Ascending aorta (tissue), 2 donors: ENCODE measurements at regions not wholly inside any gene's neighbourhood (a gene's known extent, or its start where the extent isn't known, plus 50 kb on each side); places are given as distances from the start of the nearest gene placed in this dataset.

ENCODE experiments used
- DNase-seq, 2 donors: peaks; one replicate each; pipeline ENCODE4 v3.0.0-alpha.2; 2019; ENCODE audit warnings: low spot score in 2 of 2
- H3K27ac ChIP-seq, 2 donors: fragments of 200-600 bp; sonication (generic); one replicate each; pipeline ENCODE4 v1.5.1; 2016 to 2017; ENCODE audit warnings: mild to moderate bottlenecking in 1 of 2
- H3K27me3 ChIP-seq: fragments of 200-600 bp; sonication (generic); one replicate; pipeline ENCODE4 v1.5.1; 2017
- H3K36me3 ChIP-seq, 2 donors: fragments of 200-600 bp; sonication (generic); one replicate each; pipeline ENCODE4 v1.5.1; 2016
- H3K4me1 ChIP-seq, 2 donors: fragments of 200-600 bp; sonication (generic); one replicate each; pipeline ENCODE4 v1.5.1; 2016 to 2017; ENCODE audit warnings: mild to moderate bottlenecking in 1 of 2
- H3K4me3 ChIP-seq, 2 donors: fragments of 200-600 bp; sonication (generic); one replicate each; pipeline ENCODE4 v1.5.1; 2016 to 2017; ENCODE audit warnings: mild to moderate bottlenecking in 1 of 2
- H3K9me3 ChIP-seq, 2 donors: fragments of 200-600 bp; sonication (generic); one replicate each; pipeline ENCODE4 v1.5.1; 2016
- intact Hi-C: fragments of 100-400 bp; cut with DNase I; formaldehyde crosslinking; loops from one replicate; pipeline ENCODE4 v1.15.1; 2023
- TF ChIP-seq, protein P1 (sequence below), 3 experiments: fragments of 200-600 bp in 2 of 3; fragments of 450-650 bp in 1 of 3; sonication (generic) in 2 of 3; IDR thresholded peaks; one replicate each; pipeline ENCODE4 v1.5.1; 2016 to 2019; ENCODE audit warnings: antibody characterized with exemption in 3 of 3, mild to moderate bottlenecking in 1 of 3, moderate library complexity in 1 of 3

DNA sequence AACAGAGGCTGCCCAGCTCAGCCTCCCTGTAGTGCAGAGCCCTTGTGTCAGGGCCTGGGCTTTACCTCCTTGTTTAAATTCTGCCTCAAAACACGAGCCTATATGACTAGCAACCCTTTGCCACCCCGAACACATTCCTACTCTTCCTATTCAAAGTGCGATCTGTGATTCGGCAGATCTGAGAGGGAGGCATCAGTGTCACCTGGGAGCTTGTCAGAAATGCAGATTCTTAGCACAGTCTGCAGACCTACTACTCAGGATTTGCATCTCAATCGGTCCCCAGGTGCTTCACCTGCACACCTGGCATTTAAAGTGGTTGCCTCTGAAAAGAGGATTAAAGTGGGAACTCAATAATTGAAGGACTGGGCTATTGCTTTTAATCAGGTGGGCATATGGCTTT is 273.2 kb upstream of the TOPAZ1 start:
- Histone ChIP-seq H3K27ac (no peak overlapping the region), H3K36me3 (no peaks in the 10 kb centered on the region), H3K4me3 (no peak overlapping the region), H3K9me3 (no peaks in the 10 kb centered on the region), H3K4me1 (no peaks in the 10 kb centered on the region), H3K27me3 (no peaks in the 10 kb centered on the region)
- TF ChIP-seq, protein P1, sequence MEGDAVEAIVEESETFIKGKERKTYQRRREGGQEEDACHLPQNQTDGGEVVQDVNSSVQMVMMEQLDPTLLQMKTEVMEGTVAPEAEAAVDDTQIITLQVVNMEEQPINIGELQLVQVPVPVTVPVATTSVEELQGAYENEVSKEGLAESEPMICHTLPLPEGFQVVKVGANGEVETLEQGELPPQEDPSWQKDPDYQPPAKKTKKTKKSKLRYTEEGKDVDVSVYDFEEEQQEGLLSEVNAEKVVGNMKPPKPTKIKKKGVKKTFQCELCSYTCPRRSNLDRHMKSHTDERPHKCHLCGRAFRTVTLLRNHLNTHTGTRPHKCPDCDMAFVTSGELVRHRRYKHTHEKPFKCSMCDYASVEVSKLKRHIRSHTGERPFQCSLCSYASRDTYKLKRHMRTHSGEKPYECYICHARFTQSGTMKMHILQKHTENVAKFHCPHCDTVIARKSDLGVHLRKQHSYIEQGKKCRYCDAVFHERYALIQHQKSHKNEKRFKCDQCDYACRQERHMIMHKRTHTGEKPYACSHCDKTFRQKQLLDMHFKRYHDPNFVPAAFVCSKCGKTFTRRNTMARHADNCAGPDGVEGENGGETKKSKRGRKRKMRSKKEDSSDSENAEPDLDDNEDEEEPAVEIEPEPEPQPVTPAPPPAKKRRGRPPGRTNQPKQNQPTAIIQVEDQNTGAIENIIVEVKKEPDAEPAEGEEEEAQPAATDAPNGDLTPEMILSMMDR (IDR thresholded peaks at IDR 0.05) = no peak
- no peak for DNase-seq
- intact Hi-C loops = no loop called here

DNA sequence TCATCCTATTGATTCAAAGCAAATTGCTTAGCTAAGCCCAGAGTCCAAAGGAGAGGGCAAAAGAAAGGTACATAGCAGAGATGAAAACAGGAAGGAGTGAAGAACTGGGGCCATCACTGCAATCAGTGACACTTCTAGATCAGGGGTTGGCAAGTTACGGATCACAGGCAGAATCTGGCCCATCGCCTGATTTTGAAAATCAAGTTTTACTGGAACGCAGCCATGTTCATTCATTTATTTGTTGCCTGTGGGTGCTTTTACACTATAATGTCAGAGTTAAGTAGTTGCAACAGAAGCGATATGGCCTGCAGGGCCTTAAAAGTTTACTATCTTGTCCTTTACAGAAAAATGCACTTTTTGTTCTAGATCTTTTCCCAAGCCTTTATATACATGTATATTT is 271.7 kb upstream of the TOPAZ1 start:
- no peak overlapping the region for H3K4me3 ChIP-seq
- no peak for DNase-seq
- no peaks in the 10 kb centered on the region for H3K9me3 ChIP-seq
- H3K27me3 ChIP-seq = no peaks in the 10 kb centered on the region
- intact Hi-C loops = no loop called here
- no peaks in the 10 kb centered on the region for H3K36me3 ChIP-seq
- TF ChIP-seq, protein P1 (IDR thresholded peaks at IDR 0.05) = no peak
- H3K27ac ChIP-seq = no peak overlapping the region
- no peaks in the 10 kb centered on the region for H3K4me1 ChIP-seq

DNA sequence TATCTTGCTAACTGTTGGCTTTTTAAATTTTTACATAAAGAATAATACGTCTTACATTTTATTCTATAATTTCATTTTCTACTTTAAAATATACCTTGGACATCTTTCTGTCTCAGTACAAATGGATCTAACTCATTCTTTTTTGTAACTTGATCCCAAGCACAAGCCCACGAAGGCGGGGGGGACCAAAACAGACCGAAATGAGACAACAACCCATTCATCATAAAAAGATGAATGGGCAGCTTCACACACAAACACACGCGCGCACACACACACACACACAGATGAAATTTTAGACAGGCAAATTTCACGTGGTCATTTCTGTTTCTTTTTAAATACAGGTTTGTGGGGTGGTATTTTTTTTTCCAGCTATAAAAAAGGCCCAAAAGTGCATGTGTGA is 271.3 kb upstream of the TOPAZ1 start:
- H3K27me3 ChIP-seq = no peaks in the 10 kb centered on the region
- no peaks in the 10 kb centered on the region for H3K4me1 ChIP-seq
- TF ChIP-seq, protein P1 (IDR thresholded peaks at IDR 0.05) = no peak
- intact Hi-C loops = no loop called here
- no peaks in the 10 kb centered on the region for H3K9me3 ChIP-seq
- no peaks in the 10 kb centered on the region for H3K36me3 ChIP-seq
- DNase-seq = no peak
- no peak overlapping the region for H3K4me3 ChIP-seq
- H3K27ac ChIP-seq = no peak overlapping the region

DNA sequence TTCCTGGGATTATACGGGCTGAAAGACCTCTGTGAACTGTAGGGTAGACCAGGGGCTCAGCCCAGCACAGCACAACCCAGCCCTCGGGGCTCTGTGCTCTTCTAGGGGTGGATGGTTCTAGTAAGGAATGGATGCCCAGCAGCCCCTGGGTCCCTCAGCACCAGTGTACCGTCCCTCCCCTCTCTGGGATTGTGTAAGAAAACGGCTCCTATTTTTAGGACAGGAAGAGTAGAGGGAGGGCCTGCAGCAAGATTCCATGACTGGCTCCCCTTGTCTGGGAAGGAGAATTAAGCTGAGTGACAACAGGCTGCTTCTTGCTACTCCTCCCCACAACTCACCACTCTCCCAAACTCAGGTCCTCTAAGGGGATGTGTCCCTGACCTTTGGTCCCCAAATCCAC is 270.8 kb upstream of the TOPAZ1 start:
- intact Hi-C loops = no loop called here
- DNase-seq = no peak
- TF ChIP-seq, protein P1 (IDR thresholded peaks at IDR 0.05) = no peak

DNA sequence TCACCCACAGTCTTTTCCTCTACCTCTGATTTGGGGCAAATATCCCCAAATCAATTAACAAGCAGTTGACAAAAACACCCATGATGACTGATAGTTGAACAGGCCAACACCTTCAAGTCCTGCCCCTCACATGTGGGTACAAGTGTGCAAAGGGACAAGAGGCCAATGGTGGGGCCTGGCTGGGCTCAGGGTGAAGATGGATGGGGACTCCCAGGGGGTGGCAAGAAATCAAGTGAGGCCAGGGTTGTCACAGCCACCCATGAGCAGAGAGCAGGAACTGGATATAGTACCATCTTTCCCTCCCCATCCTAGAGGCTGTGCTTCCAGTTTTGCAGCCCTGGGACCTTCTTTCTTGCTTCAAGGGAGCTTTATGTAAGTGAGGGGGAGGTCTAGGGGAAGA is 270.2 kb upstream of the TOPAZ1 start:
- H3K27me3 ChIP-seq = no peaks in the 10 kb centered on the region
- no peaks in the 10 kb centered on the region for H3K9me3 ChIP-seq
- no peaks in the 10 kb centered on the region for H3K36me3 ChIP-seq
- no peaks in the 10 kb centered on the region for H3K4me1 ChIP-seq
- intact Hi-C loops = no loop called here
- H3K27ac ChIP-seq = no peak overlapping the region
- H3K4me3 ChIP-seq = no peak overlapping the region
- TF ChIP-seq, protein P1 (IDR thresholded peaks at IDR 0.05) = no peak
- DNase-seq = no peak

More for the DNA sequence above, 270.8 kb upstream of the TOPAZ1 start:
- no peaks in the 10 kb centered on the region for H3K27me3 ChIP-seq
- no peaks in the 10 kb centered on the region for H3K36me3 ChIP-seq
- H3K27ac ChIP-seq = no peak overlapping the region
- no peak overlapping the region for H3K4me3 ChIP-seq
- H3K4me1 ChIP-seq = no peaks in the 10 kb centered on the region
- no peaks in the 10 kb centered on the region for H3K9me3 ChIP-seq

DNA sequence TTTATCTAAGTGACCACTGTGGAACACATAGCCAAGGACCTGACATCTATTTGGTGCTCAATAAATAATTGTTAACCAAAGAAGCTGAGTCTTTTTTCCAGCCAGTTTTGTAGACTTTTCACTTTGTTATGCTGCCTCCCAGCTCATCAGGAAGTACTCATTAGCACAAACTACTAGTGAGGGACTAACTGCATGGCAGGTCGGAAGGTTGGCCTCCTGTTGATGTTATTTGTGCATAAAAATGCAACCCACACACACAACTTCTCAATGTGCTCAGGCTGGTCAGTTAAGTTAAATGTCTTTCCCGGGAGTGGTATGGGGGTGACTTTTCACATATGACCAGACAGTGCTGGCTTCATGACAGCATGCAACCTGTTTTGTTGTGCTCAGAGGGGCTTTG is 263.0 kb upstream of the TOPAZ1 start:
- no peak for DNase-seq
- no peaks in the 10 kb centered on the region for H3K36me3 ChIP-seq
- no peak overlapping the region for H3K4me3 ChIP-seq
- no peaks in the 10 kb centered on the region for H3K27me3 ChIP-seq
- TF ChIP-seq, protein P1 (IDR thresholded peaks at IDR 0.05) = no peak
- no peaks in the 10 kb centered on the region for H3K4me1 ChIP-seq
- no peak overlapping the region for H3K27ac ChIP-seq
- intact Hi-C loops = no loop called here
- no peaks in the 10 kb centered on the region for H3K9me3 ChIP-seq
